Jurkat, Clone E6-1 (cell line): ENCODE measurements at regions not wholly inside any gene's neighbourhood (a gene's known extent, or its start where the extent isn't known, plus 50 kb on each side); places are given as distances from the start of the nearest gene placed in this dataset.

Source experiments
- DNase-seq: peaks from one replicate; pipeline ENCODE4 v3.0.0-alpha.2; 2011; ENCODE audit warnings: low read depth, low spot score
- H3K4me3 ChIP-seq: 2 replicates; pipeline ENCODE4 v1.5.1; 2011; ENCODE audit warnings: mild to moderate bottlenecking, low read length, control low read depth, moderate library complexity

- H3K4me3 ChIP-seq = no peak overlapping the region
Measured at GRCh38 chr11:134750619-134751018, 338.6 kb upstream of the B3GAT1 start.

GRCh38 chr11:134749040-134749839 is 337.2 kb upstream of the B3GAT1 start:
- DNase-seq = no peak
- no peak overlapping the region for H3K4me3 ChIP-seq

More at GRCh38 chr11:134750619-134751018, 338.6 kb upstream of the B3GAT1 start:
- no peak for DNase-seq

- DNase-seq = no peak
- H3K4me3 ChIP-seq = no peak overlapping the region
Measured at GRCh38 chr11:134746609-134747008, 334.6 kb upstream of the B3GAT1 start.

- DNase-seq = no peak
- H3K4me3 ChIP-seq = no peak overlapping the region
Measured at GRCh38 chr11:134745456-134745855, 333.4 kb upstream of the B3GAT1 start.

GRCh38 chr11:134743820-134744195 is 331.8 kb upstream of the B3GAT1 start:
- no peak overlapping the region for H3K4me3 ChIP-seq

GRCh38 chr11:134742956-134743819 is 331.1 kb upstream of the B3GAT1 start:
- no peak overlapping the region for H3K4me3 ChIP-seq
- DNase-seq = no peak

More at GRCh38 chr11:134743820-134744195, 331.8 kb upstream of the B3GAT1 start:
- no peak for DNase-seq

GRCh38 chr11:134742224-134742612 is 330.2 kb upstream of the B3GAT1 start:
- peak; percentile 96 for DNase-seq
- no peak overlapping the region for H3K4me3 ChIP-seq

GRCh38 chr11:134741453-134742223 is 329.6 kb upstream of the B3GAT1 start:
- H3K4me3 ChIP-seq = no peak overlapping the region
- peak; percentile 70 for DNase-seq

- peak; percentile 60 for DNase-seq
- H3K4me3 ChIP-seq = no peak overlapping the region
Measured at GRCh38 chr11:134740590-134741261, 328.7 kb upstream of the B3GAT1 start.

- no peak for DNase-seq
- no peak overlapping the region for H3K4me3 ChIP-seq
Measured at GRCh38 chr11:134739136-134739535, 327.1 kb upstream of the B3GAT1 start.

GRCh38 chr11:134738581-134738980 is 326.5 kb upstream of the B3GAT1 start:
- no peak overlapping the region for H3K4me3 ChIP-seq
- DNase-seq = no peak

- no peak for DNase-seq
- no peak overlapping the region for H3K4me3 ChIP-seq
Measured at GRCh38 chr11:134737563-134738510, 325.8 kb upstream of the B3GAT1 start.

GRCh38 chr11:134736251-134736947 is 324.4 kb upstream of the B3GAT1 start:
- H3K4me3 ChIP-seq = no peak overlapping the region
- no peak for DNase-seq

- no peak for DNase-seq
- H3K4me3 ChIP-seq = no peak overlapping the region
Measured at GRCh38 chr11:134734894-134735293, 322.9 kb upstream of the B3GAT1 start.

- no peak for DNase-seq
Measured at GRCh38 chr11:134734141-134734845, 322.3 kb upstream of the B3GAT1 start.

GRCh38 chr11:134733646-134734045 is 321.6 kb upstream of the B3GAT1 start:
- no peak for DNase-seq
- no peak overlapping the region for H3K4me3 ChIP-seq

More at GRCh38 chr11:134734141-134734845, 322.3 kb upstream of the B3GAT1 start:
- H3K4me3 ChIP-seq = no peak overlapping the region
